GM23248 (cell line): ENCODE measurements at regions not wholly inside any gene's neighbourhood (a gene's known extent, or its start where the extent isn't known, plus 50 kb on each side); places are given as distances from the start of the nearest gene placed in this dataset.

Experiments
- EZH2 ChIP-seq: fragments of 200-600 bp; sonication (generic); IDR thresholded peaks from 2 replicates; pipeline ENCODE4 v1.6.1; 2018; ENCODE audit warnings: antibody characterized with exemption, mild to moderate bottlenecking; ENCODE audit not compliant: insufficient read depth, poor library complexity, severe bottlenecking
- EZH2phosphoT487 ChIP-seq: fragments of 200-600 bp; sonication (generic); IDR thresholded peaks from 2 replicates; pipeline ENCODE4 v1.6.1; 2018; ENCODE audit warnings: antibody characterized with exemption, moderate library complexity, mild to moderate bottlenecking, low read depth; ENCODE audit not compliant: insufficient read depth

- TF ChIP-seq EZH2, result no peak
- no peak for TF ChIP-seq EZH2phosphoT487
Measured at GRCh38 chr5:29939988-29940387, 1253.5 kb upstream of the CDH6 start.
